ENCODE measurements at regions not wholly inside any gene's neighbourhood (a gene's known extent, or its start where the extent isn't known, plus 50 kb on each side); places are given as distances from the start of the nearest gene placed in this dataset.

- intact Hi-C loops (cut with micrococcal nuclease), result no loop called here
- Histone ChIP-seq H3K9ac (ENCODE audit: insufficient read depth, low read length, poor library complexity, severe bottlenecking) (no peak overlapping the region), H4K20me1 (ENCODE audit: insufficient read depth, low read length) (no peaks in the 10 kb centered on the region), H3K27ac (ENCODE audit: low read depth in 1 of 2, low read length in 2 of 2) (no peak overlapping the region), H3K9me3 (replicated peaks in 1 of 2; ENCODE audit: control insufficient read depth in 1 of 2, insufficient read depth in 1 of 2, low read length in 2 of 2) (peaks cover 0 to 7% of the 10 kb centered on the region in 2 donors), H3K36me3 (replicated peaks in 1 of 2; ENCODE audit: control insufficient read depth in 1 of 2, insufficient read depth in 2 of 2, low read length in 2 of 2) (no peaks in the 10 kb centered on the region), H2AFZ (ENCODE audit: insufficient read depth, low read depth, low read length, poor library complexity, severe bottlenecking) (no peak overlapping the region), H3K27me3 (ENCODE audit: control insufficient read depth in 2 of 2, insufficient read depth in 2 of 2, low read length in 2 of 2) (no peaks in the 10 kb centered on the region), H3K79me2 (ENCODE audit: insufficient read depth, low read length) (no peaks in the 10 kb centered on the region), H3K4me1 (ENCODE audit: control insufficient read depth in 1 of 2, insufficient read depth in 2 of 2, low read length in 2 of 2) (no peaks in the 10 kb centered on the region), H3K4me2 (replicated peaks; ENCODE audit: extremely low read depth, low read length, poor library complexity, severe bottlenecking) (no peak overlapping the region), H3K4me3 (replicated peaks in 1 of 3; ENCODE audit: low read depth in 2 of 3, low read length in 3 of 3) (no peak overlapping the region)
- no peak for TF ChIP-seq CTCF (IDR thresholded peaks at IDR 0.05)
- Mint-ChIP-seq H3K4me3 (no peak overlapping the region), H3K9me3 (peaks cover 0 to 9% (median 2%) of the 10 kb centered on the region in 7 donors), H3K4me1 (no peaks in the 10 kb centered on the region), H3K27me3 (ENCODE audit: low read depth in 3 of 3) (peaks cover 1 to 2% (median 2%) of the 10 kb centered on the region in 3 donors), H3K36me3 (no peaks in the 10 kb centered on the region), H3K27ac (no peak overlapping the region)
- DNase-seq, result no peak
- 75% methylated on average over 1 of the region's 1 CpG for WGBS (ENCODE audit: insufficient coverage)
These were observed 100.5 kb upstream of the PCDH18 start for GRCh38 chr4:137632842-137633241.

- intact Hi-C loops (cut with micrococcal nuclease), result no loop called here
- H3K27ac Mint-ChIP-seq, result no peak overlapping the region
- Histone ChIP-seq H3K4me3 (replicated peaks in 1 of 3; ENCODE audit: low read depth in 2 of 3, low read length in 3 of 3) (no peak overlapping the region), H3K9me3 (replicated peaks in 1 of 2; ENCODE audit: control insufficient read depth in 1 of 2, insufficient read depth in 1 of 2, low read length in 2 of 2) (peaks cover 0 to 7% of the 10 kb centered on the region in 2 donors), H3K9ac (ENCODE audit: insufficient read depth, low read length, poor library complexity, severe bottlenecking) (no peak overlapping the region), H3K4me1 (ENCODE audit: control insufficient read depth in 1 of 2, insufficient read depth in 2 of 2, low read length in 2 of 2) (no peaks in the 10 kb centered on the region), H3K27me3 (ENCODE audit: control insufficient read depth in 2 of 2, insufficient read depth in 2 of 2, low read length in 2 of 2) (no peaks in the 10 kb centered on the region), H3K79me2 (ENCODE audit: insufficient read depth, low read length) (no peaks in the 10 kb centered on the region), H3K27ac (ENCODE audit: low read depth in 1 of 2, low read length in 2 of 2) (no peak overlapping the region), H3K4me2 (replicated peaks; ENCODE audit: extremely low read depth, low read length, poor library complexity, severe bottlenecking) (no peak overlapping the region), H3K36me3 (replicated peaks in 1 of 2; ENCODE audit: control insufficient read depth in 1 of 2, insufficient read depth in 2 of 2, low read length in 2 of 2) (no peaks in the 10 kb centered on the region), H2AFZ (ENCODE audit: insufficient read depth, low read depth, low read length, poor library complexity, severe bottlenecking) (no peak overlapping the region), H4K20me1 (ENCODE audit: insufficient read depth, low read length) (no peaks in the 10 kb centered on the region)
- peaks cover 1 to 2% (median 2%) of the 10 kb centered on the region in 3 donors for H3K27me3 Mint-ChIP-seq (ENCODE audit: low read depth in 3 of 3)
- no peaks in the 10 kb centered on the region for H3K36me3 Mint-ChIP-seq
- 86% methylated on average over 2 of the region's 2 CpGs for WGBS (ENCODE audit: insufficient coverage)
- no peak overlapping the region for H3K4me3 Mint-ChIP-seq
- no peak for DNase-seq
- no peak for TF ChIP-seq CTCF (IDR thresholded peaks at IDR 0.05)
- H3K9me3 Mint-ChIP-seq, result peaks cover 0 to 9% (median 2%) of the 10 kb centered on the region in 7 donors
- H3K4me1 Mint-ChIP-seq, result no peaks in the 10 kb centered on the region
These were observed 99.3 kb upstream of the PCDH18 start for GRCh38 chr4:137631605-137632004.
